NCI-H2171 (cell line): ENCODE measurements at regions not wholly inside any gene's neighbourhood (a gene's known extent, or its start where the extent isn't known, plus 50 kb on each side); places are given as distances from the start of the nearest gene placed in this dataset.
"Not testable (repeated sequence)": the region's sequence is repeated elsewhere in the genome, so short reads cannot be mapped to it uniquely, and the experiment has no call there.

Source experiments
- DNase-seq: peaks from one replicate; lab custom pipeline; 2025; lab: John Stamatoyannopoulos, UW

DNA sequence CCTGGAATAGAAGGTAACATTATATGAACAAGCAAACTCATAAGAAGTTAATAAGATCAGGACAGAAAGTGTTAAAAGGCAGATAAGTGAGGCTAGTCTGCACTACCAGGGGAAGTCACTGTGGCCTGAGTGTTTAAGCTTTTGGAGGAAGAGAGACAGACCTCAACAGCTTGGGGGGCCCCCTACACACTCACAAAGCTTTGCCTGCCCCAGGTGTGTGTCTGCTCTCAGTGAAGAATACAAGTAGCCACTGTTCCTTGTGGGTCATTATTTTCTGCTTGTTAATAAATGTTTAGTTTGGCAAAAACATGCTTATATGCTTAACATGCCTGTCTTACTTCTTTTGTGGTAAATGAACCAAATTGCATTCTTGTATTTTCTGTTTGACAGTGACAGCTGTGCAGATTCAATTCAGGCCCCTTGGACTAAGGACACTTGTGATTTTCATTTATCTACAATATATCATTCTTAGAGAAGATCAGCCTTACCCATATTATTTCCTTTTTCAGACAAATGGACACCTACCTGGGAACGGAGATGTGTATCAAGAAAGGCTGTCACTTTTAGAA, 50.7 kb upstream of the C12orf71 start:
- DNase-seq: no peak

DNA sequence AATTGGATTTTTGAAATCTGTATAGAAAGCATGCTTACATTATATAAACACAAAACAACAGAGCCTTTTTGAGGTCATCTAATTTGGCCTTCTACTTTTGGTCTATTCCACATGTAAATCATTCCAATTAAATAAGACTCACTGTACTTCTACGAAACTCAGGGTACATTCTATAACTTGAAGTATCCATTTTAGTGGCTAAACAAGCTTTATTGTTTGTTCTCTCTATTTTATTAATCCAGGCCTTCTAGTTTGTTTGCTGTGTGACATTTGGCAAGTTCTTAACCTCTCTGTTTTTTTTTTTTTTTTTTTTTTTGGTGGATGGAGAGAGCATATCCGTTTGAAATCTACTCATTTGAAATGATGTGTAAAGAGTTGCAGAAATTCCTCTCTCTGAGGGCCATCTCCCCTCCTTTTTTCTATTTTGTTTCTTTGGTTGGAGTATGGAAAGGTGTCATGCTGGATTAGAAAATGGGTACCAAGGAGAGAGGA, 58.1 kb upstream of the C12orf71 start:
- DNase-seq: no peak

DNA sequence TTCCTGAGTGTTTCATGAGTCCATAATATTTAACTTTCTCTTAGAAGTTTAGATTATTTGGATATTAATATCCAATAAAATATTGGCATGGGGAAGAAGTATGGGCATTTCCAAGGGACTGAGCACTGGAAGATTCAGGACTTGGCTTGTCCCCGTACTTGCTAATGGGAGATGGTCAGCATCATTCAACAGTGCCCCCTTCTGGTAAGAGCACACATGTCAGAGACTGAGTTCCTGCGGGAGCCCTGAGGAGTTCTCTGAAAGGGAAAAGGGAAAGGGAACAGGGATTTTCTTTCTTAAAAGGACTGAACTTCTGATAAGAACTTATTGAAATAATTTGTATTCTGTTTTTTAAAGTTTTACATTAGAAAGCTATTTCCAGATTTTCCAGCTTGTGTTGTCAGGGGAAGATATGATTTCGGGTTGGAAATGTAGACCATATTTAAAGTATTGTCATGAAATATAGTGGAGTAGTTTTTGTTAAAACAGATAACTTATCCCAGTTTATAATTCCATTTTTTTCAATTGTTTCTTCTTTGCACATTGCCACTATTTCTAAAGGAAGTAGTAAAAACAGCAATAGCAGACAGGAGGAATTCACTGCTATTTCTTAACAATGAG, 59.8 kb upstream of the C12orf71 start:
- DNase-seq: peak; percentile 18

DNA sequence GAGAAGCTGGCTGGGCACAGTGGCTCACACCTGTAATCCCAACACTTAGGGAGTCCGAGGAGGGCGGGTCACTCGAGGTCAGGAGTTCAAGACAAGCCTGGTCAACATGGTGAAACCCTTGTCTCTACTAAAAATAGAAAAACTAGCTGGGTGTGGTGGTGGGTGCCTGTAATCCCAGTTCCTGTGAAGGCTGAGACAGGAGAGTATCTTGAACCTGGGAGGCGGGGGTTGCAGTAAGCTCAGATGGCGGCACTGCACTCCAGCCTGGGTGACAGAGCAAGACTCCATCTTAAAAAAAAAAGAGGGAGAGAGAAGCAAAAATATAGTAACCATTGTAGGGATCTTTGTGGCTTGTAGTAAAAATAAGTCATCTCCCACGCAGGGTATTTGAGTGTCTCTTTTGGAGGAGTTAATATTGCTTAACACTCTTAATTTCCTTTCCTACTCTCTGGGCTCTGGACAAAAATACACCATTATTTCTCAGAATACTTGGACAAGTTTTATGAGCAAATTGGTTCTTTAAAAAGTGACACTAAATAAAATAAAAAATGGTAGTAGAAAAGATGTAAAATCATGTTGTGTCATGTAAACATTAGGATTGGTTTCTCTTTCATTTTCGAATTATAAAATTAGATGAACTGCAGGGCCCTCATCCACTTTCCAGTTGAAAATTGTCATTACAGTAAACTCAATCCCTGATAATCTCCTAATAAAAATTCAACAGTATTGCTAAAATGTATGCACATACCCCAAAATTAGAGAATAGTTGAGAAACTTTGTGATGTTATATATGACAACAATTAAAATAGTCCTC, 61.1 kb upstream of the C12orf71 start:
- DNase-seq: no peak

DNA sequence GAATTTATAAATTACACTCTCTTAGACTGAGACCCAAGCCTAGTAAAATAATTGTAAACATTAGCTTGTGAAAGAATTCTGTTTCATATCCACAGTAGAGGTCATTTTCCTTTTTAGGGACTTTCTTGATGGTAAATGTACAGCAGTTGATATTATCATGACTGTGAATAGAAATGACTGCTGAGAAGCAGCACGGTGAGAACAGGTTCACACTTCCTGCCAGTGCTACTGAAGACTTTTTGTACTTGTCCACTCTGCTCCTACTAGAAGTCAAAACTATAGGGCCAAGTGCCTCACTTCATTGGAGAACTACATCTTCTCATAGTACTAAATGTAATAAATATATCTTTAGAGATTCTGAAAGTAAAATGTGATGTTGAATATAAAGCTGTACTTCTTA, 63.3 kb upstream of the C12orf71 start:
- not testable (repeated sequence) for DNase-seq

DNA sequence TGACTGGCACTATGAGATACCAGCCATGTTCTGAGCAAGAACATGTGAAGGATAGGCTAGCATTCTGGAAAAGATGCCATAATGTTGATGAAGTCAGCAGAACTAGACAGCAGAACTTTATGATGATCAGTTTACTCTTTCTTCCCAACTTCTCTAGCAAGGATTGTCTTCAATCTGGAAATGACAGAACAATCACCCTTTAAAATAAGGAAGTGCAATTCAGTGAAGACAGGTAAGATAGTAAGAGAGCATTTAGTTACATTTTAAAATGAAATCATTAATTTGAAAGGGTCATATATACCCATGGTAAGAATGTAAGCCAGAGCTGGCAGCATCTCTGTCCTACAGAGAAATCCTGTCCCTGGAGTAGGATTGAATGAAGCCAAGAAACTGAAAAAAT, 66.0 kb upstream of the C12orf71 start:
- DNase-seq: no peak

DNA sequence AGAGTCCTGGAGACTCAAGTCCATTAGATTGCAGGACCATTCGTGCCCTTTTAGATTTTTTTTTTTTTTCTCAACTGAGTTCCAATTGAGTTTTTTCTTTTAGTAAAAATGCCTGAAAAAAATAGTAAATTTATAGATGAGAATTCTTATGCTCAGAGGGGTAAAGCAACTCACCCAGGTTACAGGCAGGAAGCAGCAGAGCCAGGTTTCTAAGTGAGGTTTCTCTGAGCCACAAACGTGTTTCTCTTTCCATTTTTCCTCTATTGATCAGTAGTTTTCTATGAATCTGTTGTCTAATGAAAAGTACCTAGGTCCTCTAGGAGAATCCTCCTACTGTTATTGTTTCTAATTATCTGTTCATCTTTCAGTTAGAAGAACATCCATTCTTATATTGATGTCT, 66.4 kb upstream of the C12orf71 start:
- DNase-seq: no peak

DNA sequence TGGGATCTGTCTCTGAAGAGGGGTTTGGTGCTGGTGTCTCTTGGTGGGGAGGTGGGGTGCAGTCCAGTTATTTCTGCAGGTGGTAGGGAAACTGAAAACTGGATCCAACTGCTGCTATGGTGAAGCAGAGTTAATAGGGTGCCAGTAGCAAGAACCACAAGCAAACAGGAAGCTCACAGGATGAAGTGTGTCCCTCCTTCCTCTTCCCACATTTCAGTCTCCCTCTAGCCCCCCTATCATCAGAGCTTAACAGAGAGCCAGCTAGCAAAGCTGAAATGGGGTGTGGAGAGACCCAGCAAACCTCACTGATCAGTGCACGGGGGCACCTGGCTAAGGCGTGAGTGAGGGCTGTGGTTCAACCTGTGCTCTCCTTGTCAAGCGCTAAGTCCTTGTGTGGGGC, 69.1 kb upstream of the C12orf71 start:
- DNase-seq: no peak

DNA sequence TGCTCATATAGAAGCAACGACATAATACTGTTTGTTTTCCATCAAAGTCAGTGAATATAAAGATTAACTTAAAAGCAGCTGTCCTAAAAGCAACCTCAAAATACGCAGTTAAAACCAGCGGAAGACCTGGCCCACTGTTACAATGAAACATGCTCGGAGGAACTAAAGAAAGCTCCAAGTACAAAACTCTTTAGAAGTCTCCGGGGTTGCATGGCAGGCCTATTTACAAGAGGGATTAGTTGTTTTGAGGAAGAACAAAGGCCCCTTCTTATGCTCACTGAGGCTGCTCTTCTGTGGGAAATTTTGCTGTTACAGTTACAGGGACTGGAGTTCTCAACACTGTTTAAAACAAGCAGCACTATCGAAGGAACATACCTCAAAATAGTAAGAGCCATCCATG, 75.9 kb upstream of the C12orf71 start:
- DNase-seq: no peak

DNA sequence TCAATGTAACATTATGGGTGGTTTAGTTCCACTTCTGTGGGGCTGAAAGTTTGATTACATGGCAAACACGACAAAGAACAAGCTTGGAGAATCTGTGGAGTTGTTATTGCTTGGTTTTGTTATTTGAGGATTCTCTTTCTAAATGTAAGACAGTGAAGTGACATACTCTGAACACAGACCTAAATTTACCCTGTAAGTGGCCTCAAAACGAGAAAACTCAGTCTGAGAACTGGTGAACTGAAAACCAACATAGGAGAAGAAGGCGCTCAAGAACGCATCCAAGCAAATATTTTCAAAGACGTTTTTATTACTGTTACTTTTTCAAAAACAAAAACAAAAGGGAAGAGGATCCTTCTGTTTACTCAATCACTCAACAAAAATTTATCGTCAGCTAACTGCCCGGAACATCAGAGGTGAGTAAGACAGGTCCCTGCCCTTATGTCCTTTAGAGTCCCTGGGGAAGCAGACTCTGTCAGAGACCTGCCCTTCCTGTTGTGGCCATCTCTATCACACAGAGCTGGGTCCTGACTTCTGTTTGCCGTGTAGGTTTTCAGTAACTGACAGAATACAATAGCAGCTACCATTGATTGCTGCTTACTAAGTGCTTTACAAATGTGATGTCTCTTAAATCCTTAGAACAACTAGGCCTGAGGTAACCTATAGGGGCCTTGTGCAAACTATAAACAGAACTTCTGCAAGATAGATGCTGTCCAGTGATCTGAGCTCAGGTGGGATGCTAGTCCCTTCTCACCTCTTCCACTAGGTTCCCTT, 79.3 kb upstream of the C12orf71 start:
- no peak for DNase-seq

DNA sequence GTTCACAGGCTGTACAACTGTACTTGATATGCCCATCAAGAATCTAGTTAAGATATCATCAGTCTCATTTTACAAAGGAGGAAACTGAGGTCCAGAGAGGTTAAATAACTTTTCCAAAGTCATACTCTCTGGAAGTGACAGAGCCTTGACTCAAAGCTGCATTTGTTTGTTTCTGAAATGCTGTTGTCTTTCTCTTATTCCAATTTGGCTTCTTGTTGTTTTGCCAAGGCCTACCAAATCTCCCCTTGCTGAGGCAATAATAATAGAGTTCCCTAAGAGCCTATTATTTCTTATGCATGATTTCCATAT, 79.8 kb upstream of the C12orf71 start:
- DNase-seq: no peak

DNA sequence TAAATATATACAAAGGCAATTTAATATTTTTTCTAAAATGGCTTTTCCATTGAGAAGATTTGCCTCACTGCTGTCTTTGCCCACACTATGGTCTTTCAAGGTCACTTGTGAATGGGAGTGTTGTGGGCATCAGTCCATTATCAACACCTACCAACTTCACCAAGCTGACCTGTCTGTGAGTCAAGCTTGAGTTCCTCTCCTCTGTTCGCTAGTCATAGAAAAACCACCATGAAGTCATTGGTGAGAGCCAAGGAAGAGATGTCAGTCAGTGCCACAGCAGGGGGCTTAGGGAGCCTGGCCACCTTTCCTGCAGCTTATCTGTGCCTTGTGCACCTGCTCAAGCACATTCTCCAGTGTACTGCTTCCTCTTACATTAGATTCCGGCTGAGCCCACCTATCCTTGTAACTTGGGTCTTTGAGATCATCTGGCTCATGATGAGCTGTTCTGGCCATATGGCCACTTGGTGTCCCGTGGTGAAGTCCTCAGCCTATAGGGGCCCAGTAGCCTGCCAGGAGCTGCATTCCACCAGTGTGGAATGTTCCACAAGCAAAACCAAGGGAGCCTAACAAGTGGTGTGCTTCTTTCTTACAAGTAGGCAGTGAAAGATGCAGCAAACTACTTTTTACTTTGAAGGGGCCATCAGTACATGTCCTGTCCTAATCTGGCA, 80.8 kb upstream of the C12orf71 start:
- no peak for DNase-seq

DNA sequence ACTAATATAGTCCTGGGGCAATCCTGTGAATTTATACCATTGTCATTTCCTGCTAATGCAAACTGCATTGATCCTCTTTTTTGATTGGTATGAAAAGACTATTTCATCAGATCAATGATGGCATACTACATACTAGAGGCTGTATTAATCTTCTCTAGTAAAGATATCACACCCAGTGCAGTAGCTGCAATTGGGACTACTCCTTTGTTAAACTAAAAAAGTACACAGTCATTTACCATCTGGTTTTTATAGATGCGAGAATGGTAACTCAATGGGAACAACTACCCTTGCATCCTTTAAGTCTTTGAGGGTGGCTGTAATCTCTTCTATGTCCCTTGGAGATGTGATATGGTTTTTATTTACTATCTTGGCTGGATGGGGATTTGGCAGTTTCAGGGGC, 80.2 kb upstream of the STK38L start:
- DNase-seq: no peak

DNA sequence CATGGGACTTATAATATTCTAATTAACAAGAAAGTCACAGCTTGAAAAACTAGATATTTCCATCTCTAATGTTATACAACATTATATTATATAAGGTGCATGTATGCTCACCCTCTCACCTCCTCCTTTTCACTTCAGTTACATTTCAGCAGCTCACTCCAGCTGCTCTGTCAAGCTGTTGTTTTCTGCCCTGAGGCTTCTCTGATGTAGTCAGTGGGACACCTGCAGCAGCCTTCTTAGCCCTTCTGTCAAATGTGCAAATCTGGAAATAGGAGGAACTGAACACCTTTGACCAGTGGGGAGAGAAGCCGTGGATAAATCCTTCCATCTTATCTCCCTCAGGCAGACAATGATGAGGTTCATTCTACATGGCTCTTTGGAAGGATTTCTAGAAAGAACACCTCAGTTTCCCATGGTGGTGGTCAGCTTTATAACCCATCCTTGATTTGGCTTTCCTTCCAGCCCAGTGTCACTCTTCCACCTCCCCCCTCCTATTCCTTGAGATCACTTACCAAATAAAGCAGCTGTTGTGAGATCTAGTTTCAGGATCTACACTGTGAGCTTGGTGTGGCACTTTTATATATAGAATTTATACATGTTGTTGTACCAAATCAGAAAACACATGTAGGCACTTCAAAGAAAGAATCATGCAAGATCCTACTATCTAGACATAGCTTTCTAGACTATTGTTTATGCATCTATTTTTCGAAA, 79.6 kb upstream of the STK38L start:
- peak; percentile 89 for DNase-seq

DNA sequence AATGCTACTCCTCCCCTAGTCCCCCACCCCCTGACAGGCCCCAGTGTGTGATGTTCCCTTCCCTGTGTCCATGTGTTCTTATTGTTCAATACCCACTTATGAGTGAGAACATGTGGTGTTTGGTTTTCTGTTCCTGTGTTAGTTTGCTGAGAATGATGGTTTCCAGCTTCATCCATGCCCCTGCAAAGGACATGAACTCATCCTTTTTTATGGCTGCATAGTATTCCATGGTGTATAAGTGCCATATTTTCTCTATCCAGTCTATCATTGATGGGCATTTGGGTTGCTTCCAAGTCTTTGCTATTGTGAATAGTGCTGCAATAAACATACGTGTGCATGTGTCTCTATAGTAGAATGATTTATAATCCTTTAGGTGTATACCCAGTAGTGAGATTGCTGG, 78.1 kb upstream of the STK38L start:
- DNase-seq: not testable (repeated sequence)

DNA sequence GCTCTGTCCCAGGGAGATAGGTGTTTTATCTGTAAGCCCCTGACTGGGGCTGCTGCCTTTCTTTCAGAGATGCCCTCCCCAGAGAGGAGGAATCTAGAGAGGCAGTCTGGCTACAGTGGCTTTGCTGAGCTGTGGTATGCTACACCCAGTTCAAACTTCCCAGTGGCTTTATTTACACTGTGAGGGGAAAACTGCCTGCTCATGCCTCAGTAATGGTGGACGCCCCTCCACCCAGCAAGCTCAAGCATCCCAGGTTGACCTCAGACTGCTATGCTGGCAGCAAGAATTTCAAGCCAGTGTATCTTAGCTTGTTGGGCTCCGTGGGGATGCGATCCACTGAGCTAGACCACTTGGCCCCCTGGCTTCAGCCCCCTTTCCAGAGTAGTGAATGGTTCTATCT, 72.6 kb upstream of the STK38L start:
- not testable (repeated sequence) for DNase-seq

DNA sequence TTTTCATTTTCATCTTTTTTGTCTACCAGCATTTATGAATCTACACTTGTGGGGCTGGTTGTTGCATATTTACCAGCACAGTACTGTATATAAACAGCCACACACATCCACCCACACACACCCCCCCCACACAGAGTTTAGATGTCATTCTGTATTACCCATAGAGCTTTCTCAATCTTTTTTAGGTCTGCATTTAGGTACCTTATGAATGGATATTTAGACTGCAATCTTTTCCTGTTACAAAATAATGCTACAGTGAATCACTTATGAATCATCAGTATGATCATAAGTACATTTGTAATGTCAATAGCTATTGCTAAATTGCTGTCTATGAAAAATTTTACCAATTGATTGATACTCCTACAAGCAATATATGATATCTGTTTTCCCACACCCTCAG, 67.3 kb upstream of the STK38L start:
- no peak for DNase-seq

DNA sequence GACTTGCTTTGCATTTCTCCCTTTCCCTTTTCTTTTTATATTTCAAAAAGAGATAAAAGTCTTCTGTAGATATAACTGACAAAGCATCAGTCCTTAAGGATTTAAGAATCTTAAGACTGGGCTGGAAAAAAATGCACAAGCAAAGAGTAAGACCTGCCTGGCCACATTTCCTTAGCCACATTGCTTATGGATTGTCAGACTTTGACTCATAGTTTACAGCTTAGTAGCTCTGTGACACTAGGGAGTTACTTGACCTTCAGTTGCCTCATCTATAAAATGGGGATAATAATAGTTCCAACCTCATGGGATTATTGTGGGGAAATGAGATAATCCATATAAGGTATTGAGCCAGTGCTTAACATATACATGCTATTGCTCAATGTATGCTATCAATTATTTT, 66.4 kb upstream of the STK38L start:
- DNase-seq: no peak

DNA sequence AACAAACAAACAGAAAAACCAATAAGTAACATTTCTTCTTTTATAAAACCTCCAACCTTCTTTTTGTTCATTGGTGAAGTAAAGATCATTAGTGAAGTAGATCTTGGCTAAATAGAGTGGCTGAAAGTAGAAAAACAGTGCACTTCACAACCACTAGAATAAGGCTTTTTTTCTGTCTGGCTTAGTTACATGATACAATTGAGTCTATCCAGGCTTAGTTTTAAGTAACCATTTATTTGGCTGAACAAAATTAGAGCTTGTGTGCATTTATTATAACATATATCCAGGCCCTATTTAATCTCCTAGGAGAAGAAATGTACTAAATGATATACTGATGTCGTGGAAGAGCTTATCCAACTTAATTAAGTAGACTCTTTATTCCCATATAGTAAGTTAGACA, 65.8 kb upstream of the STK38L start:
- no peak for DNase-seq

DNA sequence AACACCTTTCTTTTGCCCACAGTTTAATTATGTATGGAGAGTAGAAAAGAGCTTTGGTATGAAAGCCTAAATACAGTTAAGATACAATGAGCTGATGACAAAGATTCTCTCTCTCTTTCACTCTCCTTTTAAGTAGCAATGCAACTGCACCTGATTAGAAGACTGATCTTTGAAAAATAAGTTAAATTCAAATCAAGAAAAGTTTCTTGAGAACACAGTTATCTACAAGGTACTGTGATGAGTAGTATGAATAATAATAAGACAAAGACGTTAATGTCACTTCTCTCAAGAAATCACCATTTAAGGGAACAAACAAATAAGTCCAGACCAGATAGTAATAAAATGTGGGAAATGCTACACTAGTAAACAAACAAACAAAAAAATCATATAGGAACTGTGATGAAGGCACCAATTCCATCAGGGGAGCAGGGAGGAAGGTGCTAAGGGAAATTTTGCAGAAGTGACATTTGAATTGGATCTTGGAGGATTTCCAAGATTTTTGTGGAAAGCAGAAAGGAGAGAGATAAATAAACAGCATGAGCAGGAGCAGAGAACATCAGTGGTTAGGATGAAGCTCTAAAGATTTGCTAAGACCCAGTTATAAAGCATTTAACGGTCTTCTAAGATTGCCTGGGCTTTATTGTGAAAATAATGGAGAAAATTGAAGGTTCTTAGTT, 65.2 kb upstream of the STK38L start:
- no peak for DNase-seq
